Suprapubic skin (tissue), 4 donors: ENCODE measurements at regions not wholly inside any gene's neighbourhood (a gene's known extent, or its start where the extent isn't known, plus 50 kb on each side); places are given as distances from the start of the nearest gene placed in this dataset.

Source experiments
- DNase-seq, 2 donors: peaks; one replicate each; pipeline ENCODE4 v3.0.0-alpha.2; 2019; ENCODE audit warnings: low spot score in 2 of 2
- H3K27ac ChIP-seq: fragments of 200-600 bp; sonication (generic); one replicate; pipeline ENCODE4 v1.5.1; 2019
- H3K27me3 ChIP-seq: fragments of 200-600 bp; sonication (generic); one replicate; pipeline ENCODE4 v1.5.1; 2019
- H3K36me3 ChIP-seq: fragments of 200-600 bp; sonication (generic); one replicate; pipeline ENCODE4 v1.5.1; 2019
- H3K4me1 ChIP-seq: fragments of 200-600 bp; sonication (generic); one replicate; pipeline ENCODE4 v1.5.1; 2019
- H3K4me3 ChIP-seq: fragments of 200-600 bp; sonication (generic); one replicate; pipeline ENCODE4 v1.5.1; 2019; ENCODE audit warnings: mild to moderate bottlenecking
- H3K9me3 ChIP-seq: fragments of 200-600 bp; sonication (generic); one replicate; pipeline ENCODE4 v1.5.1; 2019
- CTCF ChIP-seq, 2 donors: fragments of 200-600 bp in 1 of 2; fragments of 450-650 bp in 1 of 2; sonication (generic) in 1 of 2; IDR thresholded peaks; one replicate each; pipeline ENCODE4 v1.5.1; 2016 to 2019; ENCODE audit warnings: antibody characterized with exemption in 2 of 2, mild to moderate bottlenecking in 1 of 2, moderate library complexity in 1 of 2
- EP300 ChIP-seq: sonication (generic); formaldehyde crosslinking; IDR thresholded peaks from one replicate; pipeline ENCODE4 v1.6.1; 2017; ENCODE audit warnings: antibody characterized with exemption
- POLR2A ChIP-seq, 2 donors: fragments of 450-650 bp; IDR thresholded peaks; one replicate each; pipeline ENCODE4 v1.6.1; 2017; ENCODE audit warnings: antibody characterized with exemption in 2 of 2, mild to moderate bottlenecking in 2 of 2, moderate library complexity in 2 of 2
- POLR2AphosphoS5 ChIP-seq, 3 donors: sonication (generic); formaldehyde crosslinking; IDR thresholded peaks; one replicate each; pipeline ENCODE4 v1.6.1; 2017; ENCODE audit warnings: antibody characterized with exemption in 3 of 3
- WGBS: methylation state at CpG from one replicate; pipeline ENCODE4 v1.1.5; 2018; 5-methylcytosine and 5-hydroxymethylcytosine counted together

- no peaks in the 10 kb centered on the region for H3K36me3 ChIP-seq
- H3K27ac ChIP-seq, result no peak overlapping the region
- TF ChIP-seq POLR2A (IDR thresholded peaks at IDR 0.05) (no peak), EP300 (no peak), POLR2AphosphoS5 (IDR thresholded peaks at IDR 0.05) (no peak), CTCF (IDR thresholded peaks at IDR 0.05) (no peak)
- no peak for DNase-seq
- H3K9me3 ChIP-seq, result no peaks in the 10 kb centered on the region
- H3K4me3 ChIP-seq, result no peak overlapping the region
- WGBS, result 70% methylated on average over 4 of the region's 4 CpGs
- peaks cover 1% of the 10 kb centered on the region for H3K4me1 ChIP-seq
- no peaks in the 10 kb centered on the region for H3K27me3 ChIP-seq
Observed at GRCh38 chr5:15256485-15256884, 243.5 kb upstream of the FBXL7 start.

DNA sequence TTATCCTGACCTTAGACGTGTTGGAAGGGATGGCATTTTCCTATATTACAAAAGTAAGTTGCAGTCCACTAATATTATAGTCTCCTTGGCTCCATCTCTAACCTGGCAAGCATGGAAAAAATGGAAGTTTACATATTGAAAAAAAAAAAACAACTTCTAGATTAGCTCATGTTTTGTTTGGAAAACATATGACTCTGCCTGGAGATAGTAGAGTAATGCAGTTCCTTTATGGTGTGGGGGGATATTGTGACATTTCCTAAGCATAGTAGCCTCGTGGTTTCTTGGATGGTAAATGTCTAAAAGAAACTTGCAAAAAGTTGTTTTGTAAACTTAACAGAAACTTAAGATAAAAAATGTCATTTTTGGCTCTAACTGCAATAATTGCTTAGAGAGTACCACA, 244.4 kb upstream of the FBXL7 start:
- Histone ChIP-seq H3K4me3 (no peak overlapping the region), H3K27ac (no peak overlapping the region), H3K4me1 (no peaks in the 10 kb centered on the region), H3K36me3 (no peaks in the 10 kb centered on the region), H3K27me3 (no peaks in the 10 kb centered on the region), H3K9me3 (no peaks in the 10 kb centered on the region)
- TF ChIP-seq EP300 (no peak), CTCF (IDR thresholded peaks at IDR 0.05) (no peak), POLR2AphosphoS5 (IDR thresholded peaks at IDR 0.05) (no peak), POLR2A (IDR thresholded peaks at IDR 0.05) (no peak)
- 56% methylated on average over 2 of the region's 2 CpGs for WGBS
- no peak for DNase-seq

- Histone ChIP-seq H3K4me1 (no peaks in the 10 kb centered on the region), H3K36me3 (no peaks in the 10 kb centered on the region), H3K27ac (no peak overlapping the region), H3K4me3 (no peak overlapping the region), H3K9me3 (no peaks in the 10 kb centered on the region), H3K27me3 (no peaks in the 10 kb centered on the region)
- no peak for TF ChIP-seq POLR2A (IDR thresholded peaks at IDR 0.05)
- no peak for TF ChIP-seq POLR2AphosphoS5 (IDR thresholded peaks at IDR 0.05)
- no peak for TF ChIP-seq EP300
- TF ChIP-seq CTCF (IDR thresholded peaks at IDR 0.05), result no peak
- DNase-seq, result no peak
- 76% methylated on average over 3 of the region's 3 CpGs for WGBS
Observed at GRCh38 chr5:15254607-15255006, 245.4 kb upstream of the FBXL7 start.

GRCh38 chr5:15252331-15252730, 247.6 kb upstream of the FBXL7 start:
- DNase-seq, result no peak
- no peak overlapping the region for H3K4me3 ChIP-seq
- TF ChIP-seq POLR2A (IDR thresholded peaks at IDR 0.05), result no peak
- TF ChIP-seq POLR2AphosphoS5 (IDR thresholded peaks at IDR 0.05), result no peak
- no peak for TF ChIP-seq EP300
- no peak for TF ChIP-seq CTCF (IDR thresholded peaks at IDR 0.05)
- H3K27ac ChIP-seq, result no peak overlapping the region
- H3K9me3 ChIP-seq, result no peaks in the 10 kb centered on the region
- WGBS, result 86% methylated on average over 3 of the region's 3 CpGs
- no peaks in the 10 kb centered on the region for H3K36me3 ChIP-seq
- no peaks in the 10 kb centered on the region for H3K4me1 ChIP-seq
- no peaks in the 10 kb centered on the region for H3K27me3 ChIP-seq

DNA sequence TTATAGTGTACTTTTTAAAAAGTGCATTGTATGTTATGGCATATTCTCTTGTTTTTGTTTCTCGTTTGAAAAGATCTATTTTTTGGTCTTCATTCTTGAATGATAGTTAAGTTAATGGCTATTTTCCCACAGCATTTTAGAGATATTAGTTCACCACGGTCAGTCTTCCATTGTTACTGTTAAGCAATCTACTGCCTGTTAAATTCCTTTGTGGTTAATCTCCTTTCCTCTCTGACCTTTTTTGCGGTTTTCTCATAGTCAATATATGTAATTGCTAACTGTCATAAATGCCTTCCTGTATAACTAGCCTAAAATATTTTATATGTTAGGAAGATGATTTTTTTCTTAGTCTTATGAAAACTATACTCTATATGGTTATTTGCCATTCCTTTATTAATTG, 250.8 kb upstream of the FBXL7 start:
- Histone ChIP-seq H3K36me3 (no peaks in the 10 kb centered on the region), H3K4me1 (no peaks in the 10 kb centered on the region), H3K27ac (no peak overlapping the region), H3K4me3 (no peak overlapping the region), H3K27me3 (no peaks in the 10 kb centered on the region), H3K9me3 (peaks cover 12% of the 10 kb centered on the region)
- no peak for DNase-seq
- TF ChIP-seq EP300 (no peak), POLR2AphosphoS5 (IDR thresholded peaks at IDR 0.05) (no peak), POLR2A (IDR thresholded peaks at IDR 0.05) (no peak), CTCF (IDR thresholded peaks at IDR 0.05) (no peak)
- 50% methylated on average over 3 of the region's 3 CpGs for WGBS
